Epithelial cell of esophagus (primary cell): ENCODE measurements at regions not wholly inside any gene's neighbourhood (a gene's known extent, or its start where the extent isn't known, plus 50 kb on each side); places are given as distances from the start of the nearest gene placed in this dataset.

Experiments
- DNase-seq: peaks from one replicate; pipeline ENCODE4 v3.0.0; 2010; ENCODE audit warnings: low read depth
- H3K4me3 ChIP-seq: 2 replicates; pipeline ENCODE4 v1.5.1; 2011; ENCODE audit warnings: mild to moderate bottlenecking, low read length, control low read depth
- TF ChIP-seq, protein P1 (sequence below): IDR thresholded peaks from 2 replicates; pipeline ENCODE4 v1.5.1; 2011; ENCODE audit warnings: low read depth, mild to moderate bottlenecking, low read length, control low read depth, inconsistent platforms; ENCODE audit not compliant: insufficient read depth; ENCODE audit errors: missing control alignments

DNA sequence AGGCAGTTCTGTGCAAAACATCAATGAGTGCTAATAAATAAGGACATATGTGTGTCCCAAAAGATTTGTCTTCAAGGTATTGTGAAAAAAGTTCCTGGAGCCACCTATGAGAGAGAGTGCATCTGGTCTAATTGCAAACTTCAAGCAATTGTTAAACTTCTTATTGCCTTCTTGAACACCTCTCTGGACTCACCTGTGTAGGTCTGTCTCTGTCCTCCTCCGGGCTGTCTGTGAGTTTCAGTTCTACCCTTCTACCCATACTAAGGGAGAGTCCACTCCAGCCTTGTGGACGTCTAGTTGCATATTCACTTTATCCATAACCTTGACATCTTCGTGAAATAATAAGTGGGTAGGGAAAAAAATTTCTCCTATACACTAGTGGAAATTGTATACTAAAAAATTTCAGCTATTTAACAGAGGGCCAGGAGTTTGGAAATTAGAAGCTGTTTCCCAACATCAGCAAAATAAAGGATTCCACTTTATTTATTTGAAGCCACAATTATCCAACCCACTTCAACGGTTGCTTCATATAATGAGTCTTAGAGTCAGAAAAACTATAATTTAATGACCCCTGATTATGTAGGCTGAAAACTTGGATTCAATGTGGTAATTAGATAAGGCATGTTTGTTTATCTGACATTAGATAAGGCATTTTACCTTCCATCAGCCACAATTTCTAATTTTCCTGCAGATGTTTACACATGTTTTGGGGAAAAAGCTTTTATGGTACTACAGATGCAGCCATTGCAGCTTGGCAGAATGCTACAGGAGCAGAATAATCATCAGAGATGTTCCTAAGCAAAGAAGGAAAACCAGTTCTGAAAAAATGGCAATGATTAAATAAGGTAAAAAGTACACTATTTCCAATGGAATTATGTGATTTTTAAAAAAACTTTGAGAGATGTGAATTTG lies 150.8 kb upstream of the FAM3C start:
- DNase-seq: peak; percentile 30
- TF ChIP-seq, protein P1, sequence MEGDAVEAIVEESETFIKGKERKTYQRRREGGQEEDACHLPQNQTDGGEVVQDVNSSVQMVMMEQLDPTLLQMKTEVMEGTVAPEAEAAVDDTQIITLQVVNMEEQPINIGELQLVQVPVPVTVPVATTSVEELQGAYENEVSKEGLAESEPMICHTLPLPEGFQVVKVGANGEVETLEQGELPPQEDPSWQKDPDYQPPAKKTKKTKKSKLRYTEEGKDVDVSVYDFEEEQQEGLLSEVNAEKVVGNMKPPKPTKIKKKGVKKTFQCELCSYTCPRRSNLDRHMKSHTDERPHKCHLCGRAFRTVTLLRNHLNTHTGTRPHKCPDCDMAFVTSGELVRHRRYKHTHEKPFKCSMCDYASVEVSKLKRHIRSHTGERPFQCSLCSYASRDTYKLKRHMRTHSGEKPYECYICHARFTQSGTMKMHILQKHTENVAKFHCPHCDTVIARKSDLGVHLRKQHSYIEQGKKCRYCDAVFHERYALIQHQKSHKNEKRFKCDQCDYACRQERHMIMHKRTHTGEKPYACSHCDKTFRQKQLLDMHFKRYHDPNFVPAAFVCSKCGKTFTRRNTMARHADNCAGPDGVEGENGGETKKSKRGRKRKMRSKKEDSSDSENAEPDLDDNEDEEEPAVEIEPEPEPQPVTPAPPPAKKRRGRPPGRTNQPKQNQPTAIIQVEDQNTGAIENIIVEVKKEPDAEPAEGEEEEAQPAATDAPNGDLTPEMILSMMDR: no peak
- no peak overlapping the region for H3K4me3 ChIP-seq

DNA sequence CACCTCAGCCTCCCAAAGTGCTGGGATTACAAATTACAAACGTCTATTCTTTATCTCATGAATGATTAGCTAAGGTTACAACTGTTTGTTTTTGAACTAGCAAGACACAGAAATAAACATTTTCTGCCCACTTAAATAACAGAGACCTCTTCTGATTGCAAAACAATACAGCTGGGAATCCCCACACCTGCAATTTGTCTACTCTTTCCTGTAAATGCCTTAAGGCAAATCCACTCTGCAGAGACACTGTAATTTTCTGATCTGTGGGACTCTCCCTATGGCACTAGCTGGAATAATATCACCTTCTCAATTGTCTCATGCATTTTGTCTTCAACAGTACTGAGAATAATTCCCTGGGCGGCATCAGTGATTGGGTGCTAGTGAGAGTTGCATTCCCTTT lies 149.3 kb upstream of the FAM3C start:
- no peak overlapping the region for H3K4me3 ChIP-seq
- DNase-seq: peak; percentile 73
- TF ChIP-seq, protein P1: no peak

DNA sequence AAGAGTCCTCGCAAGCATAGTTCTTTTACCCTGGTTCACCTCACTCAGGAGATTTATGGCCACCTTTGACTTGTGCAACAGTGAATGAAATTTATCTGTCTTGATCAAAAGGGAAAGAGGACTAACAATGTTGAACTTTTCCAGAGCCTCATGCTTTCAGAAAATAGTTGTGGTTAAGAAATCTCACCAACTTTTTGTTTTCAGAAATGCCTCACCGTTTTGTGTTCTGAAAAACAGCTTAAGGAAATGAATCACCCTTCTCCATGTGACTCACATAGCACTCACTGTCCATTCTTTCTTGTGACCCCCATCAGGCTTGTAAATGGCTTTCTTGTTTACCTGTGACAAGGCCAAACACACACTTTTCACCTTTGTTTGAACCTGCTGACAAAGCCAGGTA lies 148.6 kb upstream of the FAM3C start:
- no peak overlapping the region for H3K4me3 ChIP-seq
- TF ChIP-seq, protein P1: no peak
- peak; percentile 96 for DNase-seq

DNA sequence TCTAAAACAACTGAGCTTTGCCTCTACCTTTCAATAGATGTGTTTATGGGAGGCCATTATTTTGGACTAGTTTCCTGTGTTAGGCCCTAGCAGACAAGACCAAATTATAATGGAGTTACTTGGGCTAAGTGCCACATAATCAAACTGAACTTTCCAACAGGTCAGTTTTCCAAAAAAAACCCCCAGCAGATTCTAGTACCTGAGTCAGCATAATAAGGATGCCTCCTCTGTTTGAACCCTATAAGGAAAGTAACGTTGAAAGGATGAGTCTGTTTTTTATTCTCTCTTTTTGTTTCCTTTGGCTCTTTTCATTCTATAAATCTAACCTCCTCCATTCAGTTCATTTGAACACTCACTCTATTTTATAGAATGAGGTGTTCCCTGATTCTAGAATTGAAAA lies 148.1 kb upstream of the FAM3C start:
- TF ChIP-seq, protein P1: no peak
- H3K4me3 ChIP-seq: no peak overlapping the region
- DNase-seq: no peak

DNA sequence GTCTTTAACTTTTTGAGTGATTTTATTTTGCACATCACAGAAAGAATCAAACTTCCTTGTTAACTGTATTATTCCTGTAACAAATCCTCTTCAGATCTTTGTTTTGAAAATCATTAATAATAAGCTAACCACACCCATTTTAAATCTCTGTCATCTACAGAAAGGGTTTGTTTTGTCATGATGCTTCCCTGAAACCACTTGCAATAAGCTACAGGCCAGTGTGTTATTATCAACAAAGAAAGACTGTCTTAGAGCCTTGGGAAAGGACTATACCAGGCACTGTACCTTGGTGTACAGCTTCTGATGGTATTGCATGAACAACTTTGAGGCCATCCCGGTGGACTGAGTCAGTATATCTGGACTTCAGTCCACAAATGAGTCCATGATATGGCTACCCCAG lies 145.3 kb upstream of the FAM3C start:
- TF ChIP-seq, protein P1: no peak
- no peak for DNase-seq
- no peak overlapping the region for H3K4me3 ChIP-seq

DNA sequence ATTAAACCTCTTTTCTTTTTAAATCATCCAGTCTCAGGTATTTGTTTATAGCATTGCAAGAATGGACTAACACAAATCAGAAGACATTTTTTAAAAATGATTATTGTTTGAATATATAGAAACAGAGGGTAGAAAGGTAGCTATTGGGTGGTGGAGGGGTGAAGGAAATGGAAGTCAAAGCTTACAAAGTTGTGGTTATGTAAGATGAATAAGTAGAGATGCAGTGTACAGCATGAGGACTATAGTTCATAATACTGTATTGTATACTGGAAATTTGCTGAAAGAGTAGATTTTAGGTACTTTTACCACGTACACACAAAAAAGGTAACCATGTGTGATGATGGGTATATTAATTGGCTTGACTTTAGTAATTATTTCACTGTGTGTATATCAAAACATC lies 144.0 kb upstream of the FAM3C start:
- TF ChIP-seq, protein P1: no peak
- no peak for DNase-seq
- no peak overlapping the region for H3K4me3 ChIP-seq

DNA sequence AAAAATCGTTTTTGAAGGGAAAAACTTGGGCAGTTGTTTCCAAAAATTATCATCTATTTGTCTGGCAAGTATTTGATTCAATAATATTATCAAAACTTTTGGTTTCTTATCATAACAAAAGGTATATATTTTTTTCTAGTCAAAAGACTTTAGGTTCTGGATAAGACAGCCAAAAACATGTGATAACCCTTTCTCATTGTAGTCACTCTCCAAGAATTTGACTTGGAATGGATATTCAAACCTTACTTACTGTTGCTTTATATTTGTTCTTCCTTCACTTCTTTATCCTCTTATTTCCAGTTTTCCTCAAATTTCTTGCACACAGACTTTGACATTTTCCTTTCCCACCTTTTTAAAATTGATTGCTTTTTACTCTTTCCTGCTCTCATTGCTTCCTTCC lies 140.9 kb upstream of the FAM3C start:
- TF ChIP-seq, protein P1: no peak
- H3K4me3 ChIP-seq: no peak overlapping the region
- no peak for DNase-seq
